HepG2 (cell line): ENCODE measurements at regions not wholly inside any gene's neighbourhood (a gene's known extent, or its start where the extent isn't known, plus 50 kb on each side); places are given as distances from the start of the nearest gene placed in this dataset.

Experiments
- CREB1 ChIP-seq, 2 experiments: fragments of 450-650 bp in 1 of 2; IDR thresholded peaks; 2 replicates each; pipeline ENCODE4 v1.6.1; 2016 to 2017; ENCODE audit warnings: control low read depth in 1 of 2, mild to moderate bottlenecking in 1 of 2, missing compliant biosample characterization in 1 of 2, missing genetic modification characterization in 1 of 2
- ELF4 ChIP-seq: sonication (generic); formaldehyde crosslinking; IDR thresholded peaks from 2 replicates; pipeline ENCODE4 v1.5.0; 2020; ENCODE audit warnings: missing genetic modification reagents, mild to moderate bottlenecking, moderate library complexity, borderline replicate concordance
- EP300 ChIP-seq, 3 experiments: sonication (generic) in 1 of 3; formaldehyde crosslinking in 1 of 3; IDR thresholded peaks; 2 replicates each; pipeline versions ENCODE4 v1.5.1 to v1.6.1; 2011 to 2020; ENCODE audit warnings: low read depth in 2 of 3, low read length in 2 of 3, borderline replicate concordance in 1 of 3, improper control_type of control experiment in 1 of 3, mild to moderate bottlenecking in 1 of 3, missing genetic modification reagents in 1 of 3, moderate library complexity in 1 of 3
- GPN1 ChIP-seq: sonication (generic); formaldehyde crosslinking; IDR thresholded peaks from 2 replicates; pipeline ENCODE4 v1.5.1; 2020; ENCODE audit warnings: missing genetic modification reagents, borderline replicate concordance
- HMG20B ChIP-seq: conservative IDR thresholded peaks from 2 replicates; pipeline ENCODE4 v1.6.1; 2016; ENCODE audit warnings: missing genetic modification reagents, missing compliant biosample characterization
- HMGA1 ChIP-seq: sonication (generic); formaldehyde crosslinking; conservative IDR thresholded peaks from 2 replicates; pipeline ENCODE4 v1.4.0; 2020; ENCODE audit warnings: missing genetic modification reagents
- HNRNPL ChIP-seq: fragments of 200-400 bp; formaldehyde crosslinking; IDR thresholded peaks from 2 replicates; pipeline ENCODE4 v1.6.1; 2017; ENCODE audit warnings: mild to moderate bottlenecking, low read depth, low read length
- NCOA1 ChIP-seq: sonication (generic); formaldehyde crosslinking; IDR thresholded peaks from 2 replicates; pipeline ENCODE4 v1.9.0; 2021; ENCODE audit warnings: missing genetic modification reagents
- PRPF4 ChIP-seq: fragments of 200-400 bp; formaldehyde crosslinking; IDR thresholded peaks from 2 replicates; pipeline ENCODE4 v1.6.1; 2016; ENCODE audit warnings: low read length, low read depth; ENCODE audit not compliant: poor library complexity, severe bottlenecking
- WIZ ChIP-seq: sonication (generic); formaldehyde crosslinking; IDR thresholded peaks from 2 replicates; pipeline ENCODE4 v1.5.1; 2020; ENCODE audit warnings: mild to moderate bottlenecking, missing genetic modification reagents
- ZNF232 ChIP-seq: sonication (generic); formaldehyde crosslinking; IDR thresholded peaks from 2 replicates; pipeline ENCODE4 v1.4.0; 2020; ENCODE audit warnings: missing genetic modification reagents, borderline replicate concordance
- ZNF672 ChIP-seq: sonication (generic); formaldehyde crosslinking; IDR thresholded peaks from 2 replicates; pipeline ENCODE4 v1.8.1; 2022; ENCODE audit warnings: missing genetic modification reagents
- TF ChIP-seq, protein P1 (sequence below): sonication (generic); formaldehyde crosslinking; IDR thresholded peaks from 2 replicates; pipeline ENCODE4 v1.4.0; 2020; ENCODE audit warnings: missing genetic modification reagents
- TF ChIP-seq, protein P2 (sequence below): sonication (generic); formaldehyde crosslinking; conservative IDR thresholded peaks from 2 replicates; pipeline ENCODE4 v1.5.0; 2020; ENCODE audit warnings: missing genetic modification reagents
- TF ChIP-seq, protein P3 (sequence below): sonication (generic); formaldehyde crosslinking; IDR thresholded peaks from 2 replicates; pipeline ENCODE4 v1.9.0; 2022; ENCODE audit warnings: missing genetic modification reagents, mild to moderate bottlenecking, borderline replicate concordance
- TF ChIP-seq, protein P4 (sequence below): sonication (generic); formaldehyde crosslinking; IDR thresholded peaks from 2 replicates; pipeline ENCODE4 v1.8.0; 2022; ENCODE audit warnings: missing genetic modification reagents, mild to moderate bottlenecking, moderate library complexity, borderline replicate concordance
- TF ChIP-seq, protein P5 (sequence below): sonication (generic); formaldehyde crosslinking; IDR thresholded peaks from 2 replicates; pipeline ENCODE4 v1.5.0; 2020; ENCODE audit warnings: missing genetic modification reagents

DNA sequence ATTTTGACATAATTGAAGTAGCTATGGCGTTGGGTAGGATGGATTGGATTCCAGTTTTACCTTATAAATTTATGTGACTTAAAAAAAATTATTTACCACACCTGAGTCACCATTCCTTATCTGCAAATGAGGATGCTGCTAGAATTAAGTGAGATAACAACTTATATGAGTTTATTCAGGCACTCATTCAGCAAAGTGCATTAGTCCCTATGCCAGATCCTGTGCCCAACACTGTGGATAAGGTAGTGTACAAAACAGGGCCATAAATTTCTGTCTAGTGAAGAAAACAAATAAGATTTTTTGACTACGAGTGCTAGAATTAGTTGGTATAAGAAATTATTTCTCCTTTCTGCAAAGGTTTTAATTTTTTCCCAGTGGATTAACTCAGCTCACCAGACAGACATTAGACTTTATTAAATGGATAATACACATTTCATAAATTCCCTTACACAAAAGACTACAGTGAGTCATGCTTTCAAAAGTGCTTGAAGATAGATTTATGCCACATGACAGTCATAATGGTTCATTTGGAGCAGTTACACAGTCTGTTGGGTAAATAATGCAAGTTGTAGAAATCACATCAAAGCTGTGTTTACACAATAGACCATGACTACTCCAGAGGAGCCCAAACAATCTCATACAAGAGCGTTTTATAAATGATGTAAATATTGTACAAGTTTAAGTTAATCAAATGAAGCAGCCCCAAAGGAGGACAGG lies 129.9 kb upstream of the TGFBR2 start (continued):
- TF ChIP-seq, protein P1, sequence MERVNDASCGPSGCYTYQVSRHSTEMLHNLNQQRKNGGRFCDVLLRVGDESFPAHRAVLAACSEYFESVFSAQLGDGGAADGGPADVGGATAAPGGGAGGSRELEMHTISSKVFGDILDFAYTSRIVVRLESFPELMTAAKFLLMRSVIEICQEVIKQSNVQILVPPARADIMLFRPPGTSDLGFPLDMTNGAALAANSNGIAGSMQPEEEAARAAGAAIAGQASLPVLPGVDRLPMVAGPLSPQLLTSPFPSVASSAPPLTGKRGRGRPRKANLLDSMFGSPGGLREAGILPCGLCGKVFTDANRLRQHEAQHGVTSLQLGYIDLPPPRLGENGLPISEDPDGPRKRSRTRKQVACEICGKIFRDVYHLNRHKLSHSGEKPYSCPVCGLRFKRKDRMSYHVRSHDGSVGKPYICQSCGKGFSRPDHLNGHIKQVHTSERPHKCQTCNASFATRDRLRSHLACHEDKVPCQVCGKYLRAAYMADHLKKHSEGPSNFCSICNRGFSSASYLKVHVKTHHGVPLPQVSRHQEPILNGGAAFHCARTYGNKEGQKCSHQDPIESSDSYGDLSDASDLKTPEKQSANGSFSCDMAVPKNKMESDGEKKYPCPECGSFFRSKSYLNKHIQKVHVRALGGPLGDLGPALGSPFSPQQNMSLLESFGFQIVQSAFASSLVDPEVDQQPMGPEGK: no peak
- TF ChIP-seq HMG20B: no peak
- TF ChIP-seq, protein P2, sequence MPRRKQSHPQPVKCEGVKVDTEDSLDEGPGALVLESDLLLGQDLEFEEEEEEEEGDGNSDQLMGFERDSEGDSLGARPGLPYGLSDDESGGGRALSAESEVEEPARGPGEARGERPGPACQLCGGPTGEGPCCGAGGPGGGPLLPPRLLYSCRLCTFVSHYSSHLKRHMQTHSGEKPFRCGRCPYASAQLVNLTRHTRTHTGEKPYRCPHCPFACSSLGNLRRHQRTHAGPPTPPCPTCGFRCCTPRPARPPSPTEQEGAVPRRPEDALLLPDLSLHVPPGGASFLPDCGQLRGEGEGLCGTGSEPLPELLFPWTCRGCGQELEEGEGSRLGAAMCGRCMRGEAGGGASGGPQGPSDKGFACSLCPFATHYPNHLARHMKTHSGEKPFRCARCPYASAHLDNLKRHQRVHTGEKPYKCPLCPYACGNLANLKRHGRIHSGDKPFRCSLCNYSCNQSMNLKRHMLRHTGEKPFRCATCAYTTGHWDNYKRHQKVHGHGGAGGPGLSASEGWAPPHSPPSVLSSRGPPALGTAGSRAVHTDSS (CRISPR knock-in tag): no peak
- TF ChIP-seq ZNF232 (CRISPR knock-in tag): no peak
- no peak for TF ChIP-seq CREB1 (IDR thresholded peaks at IDR 0.05)
- TF ChIP-seq CREB1 (CRISPR knock-in tag; IDR thresholded peaks at IDR 0.05): 0 out of 2 replicates have a peak, but pooled peaks have one; percentile 14
- no peak for TF ChIP-seq HNRNPL
- TF ChIP-seq PRPF4: no peak
- TF ChIP-seq, protein P3, sequence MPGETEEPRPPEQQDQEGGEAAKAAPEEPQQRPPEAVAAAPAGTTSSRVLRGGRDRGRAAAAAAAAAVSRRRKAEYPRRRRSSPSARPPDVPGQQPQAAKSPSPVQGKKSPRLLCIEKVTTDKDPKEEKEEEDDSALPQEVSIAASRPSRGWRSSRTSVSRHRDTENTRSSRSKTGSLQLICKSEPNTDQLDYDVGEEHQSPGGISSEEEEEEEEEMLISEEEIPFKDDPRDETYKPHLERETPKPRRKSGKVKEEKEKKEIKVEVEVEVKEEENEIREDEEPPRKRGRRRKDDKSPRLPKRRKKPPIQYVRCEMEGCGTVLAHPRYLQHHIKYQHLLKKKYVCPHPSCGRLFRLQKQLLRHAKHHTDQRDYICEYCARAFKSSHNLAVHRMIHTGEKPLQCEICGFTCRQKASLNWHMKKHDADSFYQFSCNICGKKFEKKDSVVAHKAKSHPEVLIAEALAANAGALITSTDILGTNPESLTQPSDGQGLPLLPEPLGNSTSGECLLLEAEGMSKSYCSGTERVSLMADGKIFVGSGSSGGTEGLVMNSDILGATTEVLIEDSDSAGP (CRISPR knock-in tag): no peak
- TF ChIP-seq GPN1: no peak
- no peak for TF ChIP-seq HMGA1 (CRISPR knock-in tag)
- no peak for TF ChIP-seq ZNF672 (CRISPR knock-in tag)
- no peak for TF ChIP-seq WIZ
- TF ChIP-seq, protein P4, sequence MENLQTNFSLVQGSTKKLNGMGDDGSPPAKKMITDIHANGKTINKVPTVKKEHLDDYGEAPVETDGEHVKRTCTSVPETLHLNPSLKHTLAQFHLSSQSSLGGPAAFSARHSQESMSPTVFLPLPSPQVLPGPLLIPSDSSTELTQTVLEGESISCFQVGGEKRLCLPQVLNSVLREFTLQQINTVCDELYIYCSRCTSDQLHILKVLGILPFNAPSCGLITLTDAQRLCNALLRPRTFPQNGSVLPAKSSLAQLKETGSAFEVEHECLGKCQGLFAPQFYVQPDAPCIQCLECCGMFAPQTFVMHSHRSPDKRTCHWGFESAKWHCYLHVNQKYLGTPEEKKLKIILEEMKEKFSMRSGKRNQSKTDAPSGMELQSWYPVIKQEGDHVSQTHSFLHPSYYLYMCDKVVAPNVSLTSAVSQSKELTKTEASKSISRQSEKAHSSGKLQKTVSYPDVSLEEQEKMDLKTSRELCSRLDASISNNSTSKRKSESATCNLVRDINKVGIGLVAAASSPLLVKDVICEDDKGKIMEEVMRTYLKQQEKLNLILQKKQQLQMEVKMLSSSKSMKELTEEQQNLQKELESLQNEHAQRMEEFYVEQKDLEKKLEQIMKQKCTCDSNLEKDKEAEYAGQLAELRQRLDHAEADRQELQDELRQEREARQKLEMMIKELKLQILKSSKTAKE (CRISPR knock-in tag): no peak
- no peak for TF ChIP-seq NCOA1 (CRISPR knock-in tag)
- TF ChIP-seq, protein P5, sequence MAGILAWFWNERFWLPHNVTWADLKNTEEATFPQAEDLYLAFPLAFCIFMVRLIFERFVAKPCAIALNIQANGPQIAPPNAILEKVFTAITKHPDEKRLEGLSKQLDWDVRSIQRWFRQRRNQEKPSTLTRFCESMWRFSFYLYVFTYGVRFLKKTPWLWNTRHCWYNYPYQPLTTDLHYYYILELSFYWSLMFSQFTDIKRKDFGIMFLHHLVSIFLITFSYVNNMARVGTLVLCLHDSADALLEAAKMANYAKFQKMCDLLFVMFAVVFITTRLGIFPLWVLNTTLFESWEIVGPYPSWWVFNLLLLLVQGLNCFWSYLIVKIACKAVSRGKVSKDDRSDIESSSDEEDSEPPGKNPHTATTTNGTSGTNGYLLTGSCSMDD: no peak
- TF ChIP-seq EP300 (IDR thresholded peaks at IDR 0.05; ENCODE audit: low read depth in 2 of 2, low read length in 2 of 2): peak in 1 of 2 experiments; percentile 88; a peak in 2 of 4 replicates
- TF ChIP-seq EP300 (CRISPR knock-in tag; IDR thresholded peaks at IDR 0.05; ENCODE audit: borderline replicate concordance): peak; percentile 51; the same call in 1 of the 2 replicates
- TF ChIP-seq ELF4: no peak
- TF ChIP-seq, all 625 proteins: peak for 39
